NCI-H345 treated with DMSO at 0.1 percent for 48 hours (cell line): ENCODE measurements at regions not wholly inside any gene's neighbourhood (a gene's known extent, or its start where the extent isn't known, plus 50 kb on each side); places are given as distances from the start of the nearest gene placed in this dataset.

Experiments
- DNase-seq: peaks from one replicate; lab custom pipeline; 2025; ENCODE audit not compliant: unreplicated experiment; lab: John Stamatoyannopoulos, UW

DNA sequence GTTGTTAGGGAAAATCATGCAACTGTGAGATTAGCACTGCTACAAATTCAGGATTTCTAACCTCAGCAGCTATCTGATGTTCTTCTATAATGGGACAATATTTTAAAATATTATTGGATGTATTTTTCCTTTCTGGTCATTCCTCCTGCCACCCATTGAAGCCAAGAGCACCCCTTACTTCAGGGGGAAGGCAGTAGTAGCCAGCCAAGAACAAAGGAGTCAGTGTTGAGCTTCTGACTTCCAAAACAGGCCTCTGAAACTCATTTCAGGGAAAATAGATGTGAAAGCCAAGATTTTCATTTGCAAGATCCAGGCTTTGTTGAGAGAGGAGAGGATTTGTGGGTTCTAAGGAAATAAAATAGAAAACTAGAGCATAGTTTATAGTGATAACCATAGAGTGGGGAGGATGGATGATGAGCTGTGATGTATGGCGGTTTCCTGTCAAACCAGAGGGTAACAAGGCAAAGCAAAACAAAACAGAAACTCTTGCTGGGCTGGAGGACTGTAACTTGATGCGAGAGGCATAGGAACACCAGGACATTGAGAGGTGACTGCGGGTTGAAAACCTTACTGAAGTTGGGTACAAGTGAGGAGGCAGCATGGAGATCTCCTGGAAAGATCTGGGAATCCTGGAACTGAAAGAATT, 173.7 kb upstream of the LEF1 start:
- no peak for DNase-seq

DNA sequence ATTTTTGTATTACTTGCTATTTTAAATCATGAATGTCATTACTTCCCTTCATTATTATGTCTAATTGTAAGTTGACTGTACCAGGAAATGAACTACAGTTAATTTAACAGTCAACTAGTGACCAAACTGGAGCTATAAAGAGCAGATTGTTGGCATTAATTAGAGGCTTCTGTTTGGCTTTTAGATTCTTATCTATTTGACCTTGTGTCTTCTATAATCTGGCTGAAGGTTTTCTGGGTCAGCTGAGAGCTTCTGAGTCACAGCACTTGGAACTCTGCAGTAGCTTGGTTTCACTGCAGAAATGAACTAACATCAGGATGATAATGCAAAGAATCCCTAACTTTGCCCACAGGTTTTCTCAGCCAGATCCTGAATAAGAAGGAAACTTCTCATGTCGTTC, 169.2 kb upstream of the LEF1 start:
- DNase-seq, result no peak

DNA sequence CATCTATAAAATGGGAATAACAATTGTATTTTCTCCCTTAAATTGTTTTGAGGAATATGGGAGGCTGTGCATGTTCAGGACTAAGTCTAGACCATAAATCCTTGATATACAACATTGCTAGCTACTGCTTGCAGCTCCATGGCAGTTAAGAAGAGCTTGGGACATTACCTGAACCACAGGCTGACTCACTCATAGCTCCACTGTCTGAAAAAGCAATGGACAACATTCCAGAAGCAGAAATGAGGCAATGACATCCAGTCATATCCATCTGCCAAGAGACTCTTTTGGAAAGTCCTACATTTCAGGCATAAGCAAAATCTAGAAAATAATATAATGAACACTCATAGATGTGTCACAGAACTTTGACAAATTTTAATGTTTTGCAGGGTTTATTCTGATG, 167.3 kb upstream of the LEF1 start:
- no peak for DNase-seq

DNA sequence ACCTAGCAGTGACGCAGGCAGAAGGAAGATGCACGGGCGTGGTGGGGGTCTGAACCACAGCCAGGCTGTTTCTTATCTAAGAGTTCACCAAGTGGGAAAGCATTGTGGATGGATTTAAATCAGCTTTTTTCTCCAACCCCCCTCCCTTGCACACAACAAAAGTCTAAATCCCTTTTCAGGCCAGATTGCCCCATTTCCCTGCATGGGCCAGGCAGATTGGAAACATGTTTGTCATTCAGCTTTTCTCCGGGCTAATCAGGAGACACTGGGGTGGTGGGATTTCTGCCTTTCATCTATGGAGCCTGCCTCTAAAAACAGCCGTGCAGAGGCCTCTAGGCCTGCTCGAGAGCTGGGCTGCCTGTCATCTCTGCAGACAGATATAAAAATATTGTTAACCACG, 166.3 kb upstream of the LEF1 start:
- DNase-seq, result no peak

DNA sequence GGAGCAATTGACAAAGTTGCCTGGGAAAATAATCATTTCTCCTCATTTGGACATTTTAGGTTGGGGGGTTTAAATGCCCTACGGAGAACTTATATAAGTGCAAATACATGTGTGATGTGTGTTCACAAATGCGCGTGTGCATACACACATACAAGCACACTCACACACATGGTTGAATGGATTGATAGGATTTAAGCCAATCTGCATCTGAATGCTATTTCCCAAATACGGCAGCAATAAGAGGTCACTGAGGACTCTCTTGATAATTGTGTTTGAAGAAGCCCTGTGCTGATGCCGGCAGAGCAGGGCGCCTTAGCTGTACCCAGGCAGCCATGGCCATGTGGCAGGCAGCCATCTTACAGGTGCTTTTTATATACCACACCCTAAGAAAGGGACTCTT, 165.3 kb upstream of the LEF1 start:
- no peak for DNase-seq

DNA sequence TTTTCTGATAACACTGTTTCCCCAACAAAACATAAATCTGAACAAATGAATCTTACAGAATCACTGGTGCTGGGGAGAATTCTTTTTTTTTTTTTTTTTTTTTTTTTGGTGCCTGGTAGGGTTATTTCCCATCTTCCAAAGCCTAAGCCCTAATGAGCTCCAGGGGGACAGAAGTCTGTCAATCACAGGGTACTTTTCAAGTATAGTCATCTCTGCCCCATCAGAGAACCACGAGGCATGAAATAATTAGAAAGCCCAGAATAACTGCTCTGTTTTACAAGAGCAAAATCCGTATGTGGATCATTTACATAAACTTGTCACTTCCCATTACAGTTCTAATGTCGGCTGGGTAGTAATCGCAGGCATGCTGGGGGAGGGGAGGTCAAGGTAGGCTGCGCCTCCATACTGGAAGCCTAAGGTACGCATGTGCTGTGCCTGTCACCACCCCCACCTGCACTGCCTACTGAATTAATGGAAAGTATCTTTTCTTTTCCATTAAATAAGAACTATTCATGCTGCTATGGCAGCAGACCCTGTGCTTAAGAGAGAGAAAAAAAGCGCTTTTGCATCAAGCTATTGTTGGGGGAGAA, 164.7 kb upstream of the LEF1 start:
- DNase-seq, result no peak

DNA sequence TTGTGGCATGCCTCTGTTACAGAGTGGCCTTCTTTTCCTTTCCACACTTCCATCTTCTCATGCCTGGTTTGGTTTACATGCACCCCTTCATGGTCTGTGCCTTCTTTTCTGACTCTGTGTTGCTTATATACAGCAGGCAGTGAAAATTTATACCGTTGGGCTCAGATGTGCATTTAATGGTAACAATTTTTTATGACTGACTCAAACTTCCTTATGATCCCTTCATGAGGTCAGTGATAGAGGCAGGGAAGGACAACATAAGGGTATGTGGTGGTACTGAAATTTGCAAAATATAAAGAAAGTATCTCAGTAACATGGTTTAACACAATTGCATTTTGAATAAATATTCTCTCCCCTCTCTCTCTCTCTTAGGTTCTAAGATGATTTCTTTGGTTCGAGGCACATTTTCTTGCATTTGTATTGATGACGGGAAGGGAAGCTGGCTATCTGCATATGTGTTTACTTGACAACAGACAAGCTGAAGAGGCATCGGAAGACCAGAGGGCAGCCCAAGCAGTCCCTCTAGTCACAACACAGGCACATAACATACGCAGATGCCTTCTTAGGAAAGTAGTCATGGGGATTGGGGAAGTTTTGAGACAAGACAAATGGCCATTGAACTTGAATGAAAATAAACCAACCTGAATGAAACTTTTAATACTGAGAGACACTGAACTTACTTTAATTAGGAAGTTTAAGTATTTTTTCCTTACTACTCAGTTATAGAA, 163.3 kb upstream of the LEF1 start:
- no peak for DNase-seq

DNA sequence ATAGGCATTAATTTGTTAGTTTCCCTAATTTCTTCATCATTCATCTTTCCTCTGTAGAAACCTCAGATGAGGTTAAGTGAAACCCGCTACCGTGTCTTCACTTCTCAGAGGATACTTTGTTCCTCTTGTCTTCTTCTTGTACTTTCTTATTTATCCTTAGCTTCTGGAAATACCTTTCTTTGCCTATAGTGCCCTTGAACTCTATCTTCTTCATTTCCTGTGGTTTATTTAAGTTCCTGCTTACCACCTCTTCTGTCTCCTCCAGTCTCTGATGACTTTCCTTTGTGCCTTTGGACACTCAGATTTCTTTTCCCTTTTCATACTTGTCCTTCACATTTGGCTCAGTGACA, 159.6 kb upstream of the LEF1 start:
- no peak for DNase-seq

DNA sequence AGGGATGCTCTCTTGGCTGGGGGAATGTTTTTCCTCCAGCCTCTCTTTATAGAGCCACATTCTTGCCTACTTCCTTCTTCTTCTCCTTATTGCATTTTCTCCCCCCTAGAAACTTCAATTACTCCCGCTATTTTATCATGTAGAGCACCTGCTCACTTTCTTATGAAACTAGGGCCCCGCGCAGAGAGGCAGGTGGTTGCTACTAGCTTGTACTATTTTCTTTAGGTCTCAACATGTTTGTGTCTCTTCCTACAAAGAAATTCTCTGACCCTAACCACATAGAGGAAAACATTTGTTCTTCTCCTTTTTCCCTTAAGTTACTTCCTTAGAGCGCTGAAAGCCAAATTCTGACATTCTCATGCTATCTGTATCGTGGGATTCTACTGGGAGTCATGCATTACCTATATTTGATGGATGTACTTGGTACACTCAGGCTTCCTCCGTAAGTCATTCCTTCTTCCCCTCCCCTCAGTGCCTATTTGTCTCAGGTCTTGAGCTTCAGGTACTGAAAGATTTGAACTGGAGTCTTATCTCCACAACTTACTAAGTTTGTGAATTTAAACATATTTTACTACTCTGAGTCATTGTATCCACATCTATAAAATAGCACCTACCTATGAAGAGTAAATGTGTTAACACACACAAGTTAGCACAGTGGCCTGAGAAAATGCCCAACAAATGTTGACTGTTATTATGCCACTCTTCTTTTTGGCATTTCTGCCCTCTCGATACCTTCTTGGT, 159.1 kb upstream of the LEF1 start:
- no peak for DNase-seq

DNA sequence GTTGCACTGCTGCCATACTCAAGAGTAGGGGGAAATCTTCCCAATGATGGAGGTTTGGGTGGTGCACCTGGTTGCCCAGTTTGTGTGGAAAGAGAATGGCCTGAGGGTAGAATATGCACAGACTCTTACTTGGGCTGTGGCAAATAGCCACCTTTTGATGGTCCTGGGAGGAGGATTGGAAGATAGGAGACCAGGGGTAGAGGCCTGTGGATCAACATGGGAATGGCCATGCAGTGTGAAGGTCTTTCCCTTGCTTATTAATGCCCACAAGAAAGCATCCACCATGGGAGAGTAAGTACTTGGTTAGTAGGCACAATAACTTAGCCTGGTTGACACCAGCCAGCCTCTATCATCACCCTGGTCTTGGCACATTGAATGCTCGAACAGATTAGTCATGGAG, 156.8 kb upstream of the LEF1 start:
- DNase-seq, result no peak

DNA sequence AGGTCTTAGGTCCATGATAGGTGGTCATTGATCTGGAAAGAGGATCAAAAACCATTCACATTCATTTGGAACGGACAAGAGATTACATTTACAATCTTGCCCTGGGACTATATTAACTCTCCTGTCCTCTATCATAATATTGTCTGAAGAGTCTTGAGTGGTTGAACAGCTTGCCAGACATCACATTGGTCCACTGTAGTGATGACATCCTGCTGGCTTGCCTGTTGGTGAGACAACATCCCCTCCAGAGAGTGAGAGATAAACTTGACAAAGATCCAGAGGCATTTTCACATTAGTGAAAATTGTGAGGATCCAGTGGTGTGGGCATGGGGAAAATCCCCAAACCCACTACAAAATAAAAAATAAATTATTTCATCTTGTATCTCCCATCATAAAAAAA, 155.7 kb upstream of the LEF1 start:
- no peak for DNase-seq

DNA sequence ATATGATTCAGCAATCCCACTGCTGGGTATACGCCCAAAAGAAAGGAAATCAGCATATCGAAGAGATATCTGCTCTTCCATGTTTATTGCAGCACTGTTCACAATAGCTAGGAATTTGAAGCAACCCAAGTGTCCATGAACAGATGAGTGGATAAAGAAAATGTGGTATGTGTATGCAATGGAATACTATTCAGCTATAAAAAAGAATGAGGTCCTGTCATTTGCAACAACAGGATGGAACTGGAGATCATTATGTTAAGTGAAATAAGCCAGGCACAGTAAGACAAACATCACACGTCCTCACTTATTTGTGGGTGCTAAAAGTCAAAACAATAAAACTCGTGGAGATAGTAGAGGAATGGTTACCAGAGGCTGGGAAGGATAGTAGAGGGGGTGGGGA, 153.8 kb upstream of the LEF1 start:
- no peak for DNase-seq

DNA sequence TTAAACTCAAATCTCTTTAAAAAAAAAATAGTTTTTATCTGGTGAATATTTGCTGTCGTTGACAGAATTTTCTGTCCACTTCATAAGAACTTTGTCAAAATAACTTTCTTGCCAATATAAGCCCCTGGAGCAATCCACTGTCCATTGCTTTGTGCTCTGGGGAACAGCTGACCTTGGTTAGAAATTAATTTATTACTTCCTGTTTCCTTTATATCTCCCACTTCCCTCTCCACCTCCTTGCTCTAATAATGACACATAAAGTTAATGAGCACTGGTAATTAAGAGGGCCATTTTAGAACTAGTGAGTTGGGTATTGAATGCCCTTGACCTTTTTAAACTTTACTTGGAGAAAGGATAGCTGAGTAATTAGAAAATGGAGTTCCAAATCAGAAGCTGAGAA, 151.3 kb upstream of the LEF1 start:
- no peak for DNase-seq

DNA sequence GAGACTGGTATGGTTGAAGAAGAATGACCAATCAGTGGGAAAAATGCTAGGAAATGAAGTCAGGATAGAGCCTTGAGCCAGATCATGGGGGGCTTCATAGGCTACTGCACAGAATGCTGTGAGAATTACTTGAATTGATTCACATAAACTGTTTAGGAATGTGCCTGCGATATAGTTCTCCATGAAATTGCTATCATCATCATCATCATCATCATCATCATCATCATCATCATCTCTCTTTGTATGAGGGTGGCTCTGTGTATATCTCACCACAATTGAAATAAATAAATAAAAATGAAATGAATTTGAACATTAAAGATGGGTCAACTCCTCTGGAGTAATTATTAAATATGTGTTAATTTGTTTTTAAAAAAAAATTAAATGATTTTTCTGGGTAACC, 148.6 kb upstream of the LEF1 start:
- DNase-seq, result no peak

DNA sequence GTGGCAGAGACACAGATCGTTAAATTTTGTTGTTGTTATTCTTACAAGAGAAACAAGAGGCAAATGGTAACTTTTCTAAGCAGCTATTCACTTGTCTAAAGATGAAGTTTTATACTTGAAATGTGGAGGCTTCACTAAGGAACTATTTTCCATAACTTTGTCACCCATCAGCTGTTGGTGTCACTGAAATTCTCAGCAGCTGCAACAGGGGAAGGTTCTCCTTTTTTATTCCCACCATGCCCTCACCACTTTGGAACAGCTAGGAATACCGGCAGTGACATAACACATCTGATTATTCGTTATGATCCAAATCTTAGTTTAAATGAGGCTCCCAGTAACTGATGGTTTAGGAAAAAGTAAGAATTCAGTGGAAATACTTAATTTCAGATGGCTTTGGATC, 147.0 kb upstream of the LEF1 start:
- no peak for DNase-seq

DNA sequence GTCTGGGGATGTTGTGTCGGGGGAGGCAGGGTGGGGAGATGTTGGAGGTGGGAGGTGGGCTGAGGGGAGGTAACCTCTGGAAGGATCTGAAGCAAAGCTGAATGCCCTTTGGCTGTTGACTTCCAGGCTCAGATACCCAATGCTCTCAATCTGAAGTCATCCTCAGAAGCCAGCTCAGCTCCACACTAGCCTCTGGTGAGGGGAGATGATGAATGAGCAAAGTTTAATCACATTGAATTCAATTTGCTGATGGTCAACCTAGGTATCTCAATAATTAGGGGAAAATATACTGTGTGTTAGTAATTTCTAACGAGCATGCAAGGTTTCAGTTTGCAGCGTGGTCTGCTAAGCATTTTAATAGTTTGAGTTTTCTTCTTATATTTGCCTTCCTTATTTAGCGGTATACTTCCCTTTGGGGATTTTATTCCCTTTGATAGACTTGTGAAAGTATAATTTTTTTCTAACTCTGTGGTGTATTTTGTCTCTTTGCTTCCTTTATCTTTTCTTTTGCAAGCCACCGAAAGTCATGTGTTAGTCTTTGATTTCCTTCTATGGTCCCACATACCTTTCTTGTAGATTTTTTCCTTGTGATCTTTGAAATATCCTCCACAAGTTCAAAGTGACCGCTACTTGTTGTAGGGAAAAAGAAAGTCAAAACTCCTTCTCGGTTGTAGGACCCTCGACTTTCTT, 146.3 kb upstream of the LEF1 start:
- no peak for DNase-seq

DNA sequence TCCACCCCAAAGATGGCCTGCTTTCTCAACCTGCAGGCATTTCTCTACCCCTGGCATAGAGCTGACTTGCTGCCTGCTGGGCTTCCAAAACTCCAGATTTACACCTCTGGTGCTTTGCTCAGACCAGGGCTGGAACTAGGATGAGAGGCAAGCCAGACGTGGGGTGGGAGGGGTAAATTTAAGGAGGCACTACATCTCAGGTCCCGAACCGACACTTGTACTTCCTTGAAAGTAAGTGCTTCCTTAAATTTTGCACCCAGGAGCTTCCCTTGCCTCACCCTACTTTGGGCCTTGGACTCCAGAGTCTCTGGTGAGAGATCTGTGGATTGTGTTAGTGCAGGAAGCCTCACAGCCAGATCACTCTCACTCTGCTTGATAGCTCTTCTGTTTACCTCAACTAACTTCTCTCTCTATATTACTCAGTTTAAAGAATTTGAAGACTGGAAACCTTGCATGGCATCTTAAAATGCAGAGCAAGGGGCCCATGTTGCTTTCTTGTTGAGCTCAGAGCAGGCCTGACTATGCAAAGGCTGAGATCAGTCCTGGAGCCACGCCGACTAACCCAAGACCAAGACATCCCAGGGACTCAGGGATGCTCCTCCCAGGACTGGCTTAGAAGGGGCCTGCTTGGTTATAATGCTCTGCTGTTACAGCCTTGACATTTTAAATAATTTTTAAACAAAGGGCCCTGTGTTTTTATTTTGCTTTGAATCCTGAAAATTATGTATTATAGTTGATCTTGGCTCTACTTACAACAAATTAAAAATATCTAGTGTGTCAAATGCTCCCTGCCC, 145.0 kb upstream of the LEF1 start:
- DNase-seq, result no peak

DNA sequence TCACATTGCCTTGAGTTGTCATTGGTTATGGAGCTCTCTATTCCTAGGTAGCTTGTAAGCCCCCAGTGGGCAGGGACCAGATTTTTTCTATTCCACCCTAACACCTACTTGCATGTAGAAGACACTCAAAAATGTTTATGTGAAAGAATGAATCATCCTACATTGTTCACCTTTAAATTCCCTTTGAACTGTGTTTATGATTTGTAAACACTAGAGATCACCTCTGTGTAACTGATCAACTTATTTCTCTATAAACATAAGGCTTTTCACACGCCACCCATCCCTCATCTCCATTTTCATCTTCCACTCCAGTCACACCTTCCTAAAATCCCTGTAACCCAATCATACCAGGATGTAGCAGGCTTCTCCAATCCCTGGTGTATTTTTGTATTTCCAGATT, 142.6 kb upstream of the LEF1 start:
- no peak for DNase-seq

DNA sequence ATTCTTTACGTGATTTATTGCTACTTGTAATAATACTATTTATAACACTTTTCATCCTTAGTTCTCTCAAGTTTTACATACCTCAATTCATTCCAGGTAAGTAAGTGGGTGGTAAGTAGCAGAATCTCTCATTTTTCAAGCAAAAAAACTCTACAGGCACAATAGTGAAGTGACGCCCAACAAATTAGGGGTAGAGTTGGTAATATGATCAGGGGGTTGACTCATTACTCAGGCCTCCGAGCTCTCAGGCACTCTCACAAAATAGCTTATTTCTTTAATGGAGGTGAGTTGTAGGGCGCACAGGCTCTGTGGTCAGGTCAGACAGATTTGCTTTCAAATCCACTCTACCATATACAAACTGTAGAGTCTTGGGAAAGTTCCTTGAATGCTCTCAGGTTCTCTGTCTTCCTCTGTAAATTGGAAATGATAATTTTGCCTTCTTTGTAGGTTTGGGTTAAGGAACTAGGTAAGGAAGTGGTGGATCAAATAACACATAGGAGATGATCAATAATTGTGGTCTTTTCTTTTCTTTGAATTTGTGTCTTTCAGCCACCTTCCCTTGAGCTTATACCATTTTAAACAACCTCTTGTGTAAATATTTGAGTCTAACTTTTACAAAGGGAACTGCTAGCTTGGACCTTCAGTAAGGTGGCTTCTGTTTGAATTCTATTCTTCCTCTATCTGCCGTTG, 134.9 kb upstream of the LEF1 start:
- DNase-seq, result no peak

DNA sequence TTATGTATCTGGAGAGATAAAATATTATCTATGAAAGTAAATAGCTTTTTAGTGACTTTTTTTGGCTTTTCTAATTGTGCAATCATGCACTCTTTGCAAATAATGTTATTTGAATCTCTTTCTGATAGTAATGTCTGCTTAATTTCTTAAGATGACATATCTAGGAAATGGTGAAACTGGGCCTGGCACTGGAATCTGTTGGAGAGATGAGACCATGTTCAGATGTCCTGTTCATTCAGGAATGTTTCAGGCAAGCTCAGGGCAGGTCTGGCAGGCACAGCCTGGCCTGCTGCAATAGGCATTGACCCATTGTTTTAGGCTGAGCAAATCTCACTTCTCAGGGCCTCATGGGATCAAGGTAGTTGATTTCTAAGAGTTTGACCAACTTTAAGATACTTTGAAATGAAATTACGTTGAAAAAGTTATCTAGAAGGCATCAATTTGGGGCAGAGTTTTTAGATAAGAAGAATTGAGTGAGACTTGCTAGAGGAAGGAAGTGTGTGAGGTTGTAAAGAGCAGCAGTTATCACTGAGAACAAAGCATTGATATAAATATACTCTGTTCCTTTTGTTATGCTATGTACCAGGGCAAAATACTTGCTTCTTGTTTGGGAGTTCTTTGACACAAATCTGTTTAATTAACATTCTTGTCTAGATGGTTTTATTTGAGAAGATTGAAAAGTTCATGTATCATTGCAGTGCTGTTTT, 133.0 kb upstream of the LEF1 start:
- DNase-seq, result no peak
